Gastrocnemius medialis (tissue), 4 donors: ENCODE measurements at regions not wholly inside any gene's neighbourhood (a gene's known extent, or its start where the extent isn't known, plus 50 kb on each side); places are given as distances from the start of the nearest gene placed in this dataset.

ENCODE experiments used
- ATAC-seq, 2 donors: fragments of 150-250 bp; one replicate each; pipeline ENCODE4 v1.9.1; 2016
- DNase-seq, 2 donors: peaks; one replicate each; pipeline ENCODE4 v3.0.0-alpha.2; 2019
- H3K27ac ChIP-seq, 4 donors: fragments of 200-600 bp; sonication (generic); 1 replicate in 1 of 4; 2 replicates in 3 of 4; pipeline ENCODE4 v1.5.1; 2016 to 2018; ENCODE audit warnings: mild to moderate bottlenecking in 2 of 4, moderate library complexity in 1 of 4
- H3K27me3 ChIP-seq, 3 donors: fragments of 200-600 bp; sonication (generic) in 2 of 3; 1 replicate in 1 of 3; 2 replicates in 2 of 3; pipeline versions ENCODE4 v1.5.1 to v1.6.0; 2016 to 2019; ENCODE audit warnings: mild to moderate bottlenecking in 1 of 3, moderate library complexity in 1 of 3
- H3K36me3 ChIP-seq, 2 donors: fragments of 200-600 bp; sonication (generic) in 1 of 2; one replicate each; pipeline ENCODE4 v1.5.1; 2017 to 2018
- H3K4me1 ChIP-seq, 2 donors: fragments of 200-600 bp; sonication (generic) in 1 of 2; one replicate each; pipeline ENCODE4 v1.5.1; 2016 to 2017; ENCODE audit warnings: mild to moderate bottlenecking in 2 of 2
- H3K4me3 ChIP-seq, 4 donors: fragments of 200-600 bp; sonication (generic) in 3 of 4; 1 replicate in 1 of 4; 2 replicates in 3 of 4; pipeline ENCODE4 v1.5.1; 2016 to 2019; ENCODE audit warnings: mild to moderate bottlenecking in 2 of 4
- H3K9me3 ChIP-seq, 3 donors: fragments of 200-600 bp; sonication (generic) in 2 of 3; 1 replicate in 1 of 3; 2 replicates in 2 of 3; pipeline ENCODE4 v1.5.1; 2016 to 2019
- POLR2A ChIP-seq, 2 donors: fragments of 450-650 bp; IDR thresholded peaks; one replicate each; pipeline ENCODE4 v1.6.1; 2017; ENCODE audit warnings: antibody characterized with exemption in 2 of 2, mild to moderate bottlenecking in 2 of 2, moderate library complexity in 2 of 2
- in situ Hi-C, 4 donors: fragments of 200-750 bp; cut with MboI; loops; one replicate each; pipeline versions ENCODE4 v1.15.0 to v1.8.0; 2017; ENCODE audit warnings: low sequenced_read_pairs in 4 of 4
- intact Hi-C: fragments of 100-400 bp; cut with DNase I; formaldehyde crosslinking; loops from one replicate; pipeline ENCODE4 v1.15.1; 2023; ENCODE audit warnings: low total_unique reads
- TF ChIP-seq, protein P1 (sequence below), 5 experiments: fragments of 450-650 bp in 3 of 5; fragments of 200-600 bp in 2 of 5; sonication (generic) in 2 of 5; IDR thresholded peaks in 4 of 5; conservative IDR thresholded peaks in 1 of 5; 1 replicate in 4 of 5; 2 replicates in 1 of 5; pipeline ENCODE4 v1.5.1; 2016 to 2019; ENCODE audit warnings: antibody characterized with exemption in 5 of 5, mild to moderate bottlenecking in 3 of 5, moderate library complexity in 3 of 5

- Histone ChIP-seq H3K36me3 (no peaks in the 10 kb centered on the region), H3K4me1 (peaks cover 5 to 43% of the 10 kb centered on the region in 2 donors), H3K4me3 (no peak overlapping the region), H3K9me3 (no peaks in the 10 kb centered on the region), H3K27me3 (no peaks in the 10 kb centered on the region), H3K27ac (no peak overlapping the region)
- DNase-seq (no peak), ATAC-seq (no peak)
- in situ Hi-C loops (no loop called here), intact Hi-C loops (no loop called here)
- no peak for TF ChIP-seq POLR2A (IDR thresholded peaks at IDR 0.05)
- TF ChIP-seq, protein P1, sequence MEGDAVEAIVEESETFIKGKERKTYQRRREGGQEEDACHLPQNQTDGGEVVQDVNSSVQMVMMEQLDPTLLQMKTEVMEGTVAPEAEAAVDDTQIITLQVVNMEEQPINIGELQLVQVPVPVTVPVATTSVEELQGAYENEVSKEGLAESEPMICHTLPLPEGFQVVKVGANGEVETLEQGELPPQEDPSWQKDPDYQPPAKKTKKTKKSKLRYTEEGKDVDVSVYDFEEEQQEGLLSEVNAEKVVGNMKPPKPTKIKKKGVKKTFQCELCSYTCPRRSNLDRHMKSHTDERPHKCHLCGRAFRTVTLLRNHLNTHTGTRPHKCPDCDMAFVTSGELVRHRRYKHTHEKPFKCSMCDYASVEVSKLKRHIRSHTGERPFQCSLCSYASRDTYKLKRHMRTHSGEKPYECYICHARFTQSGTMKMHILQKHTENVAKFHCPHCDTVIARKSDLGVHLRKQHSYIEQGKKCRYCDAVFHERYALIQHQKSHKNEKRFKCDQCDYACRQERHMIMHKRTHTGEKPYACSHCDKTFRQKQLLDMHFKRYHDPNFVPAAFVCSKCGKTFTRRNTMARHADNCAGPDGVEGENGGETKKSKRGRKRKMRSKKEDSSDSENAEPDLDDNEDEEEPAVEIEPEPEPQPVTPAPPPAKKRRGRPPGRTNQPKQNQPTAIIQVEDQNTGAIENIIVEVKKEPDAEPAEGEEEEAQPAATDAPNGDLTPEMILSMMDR (IDR thresholded peaks at IDR 0.05 in 4 of 5, conservative IDR thresholded peaks at IDR 0.05 in 1 of 5), result no peak
Observed at GRCh38 chr17:77358801-77359200, 218.0 kb downstream of the SEC14L1 start.

DNA sequence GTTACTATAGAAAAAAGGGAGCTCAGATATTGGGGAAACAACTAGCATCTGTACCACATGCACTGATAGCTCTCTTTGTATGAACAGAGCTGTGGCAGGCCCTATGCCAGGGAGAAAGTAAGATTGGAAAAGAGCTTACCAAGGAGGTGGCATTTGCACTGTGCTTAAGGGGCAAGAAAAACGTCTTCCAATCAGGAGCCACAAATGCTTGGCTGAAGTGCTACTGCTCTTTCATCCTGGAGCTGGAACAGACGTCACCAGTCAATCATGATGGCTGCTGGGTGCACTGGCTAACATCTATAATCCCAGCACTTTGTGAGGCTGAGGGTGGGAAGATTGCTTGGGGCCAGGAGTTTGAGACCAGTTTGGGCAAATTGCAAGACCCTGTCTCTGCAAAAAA, 218.5 kb downstream of the SEC14L1 start:
- Histone ChIP-seq H3K9me3 (no peaks in the 10 kb centered on the region), H3K27me3 (no peaks in the 10 kb centered on the region), H3K27ac (no peak overlapping the region), H3K4me3 (no peak overlapping the region), H3K4me1 (peaks cover 9 to 47% of the 10 kb centered on the region in 2 donors), H3K36me3 (no peaks in the 10 kb centered on the region)
- in situ Hi-C loops, result no loop called here
- no peak for TF ChIP-seq POLR2A (IDR thresholded peaks at IDR 0.05)
- TF ChIP-seq, protein P1 (IDR thresholded peaks at IDR 0.05 in 4 of 5, conservative IDR thresholded peaks at IDR 0.05 in 1 of 5), result no peak
- intact Hi-C loops, result no loop called here
- DNase-seq, result no peak
- ATAC-seq, result no peak

- Histone ChIP-seq H3K4me1 (peaks cover 33 to 56% of the 10 kb centered on the region in 2 donors), H3K27me3 (no peaks in the 10 kb centered on the region), H3K4me3 (no peak overlapping the region), H3K27ac (peak overlapping the region in 1 of 4 donors; percentile 51), H3K9me3 (no peaks in the 10 kb centered on the region), H3K36me3 (no peaks in the 10 kb centered on the region)
- intact Hi-C loops, result no loop called here
- ATAC-seq, result no peak
- in situ Hi-C loops, result no loop called here
- TF ChIP-seq, protein P1 (IDR thresholded peaks at IDR 0.05 in 4 of 5, conservative IDR thresholded peaks at IDR 0.05 in 1 of 5), result no peak
- no peak for TF ChIP-seq POLR2A (IDR thresholded peaks at IDR 0.05)
- DNase-seq, result no peak
Observed at GRCh38 chr17:77361986-77362620, 221.3 kb downstream of the SEC14L1 start.

DNA sequence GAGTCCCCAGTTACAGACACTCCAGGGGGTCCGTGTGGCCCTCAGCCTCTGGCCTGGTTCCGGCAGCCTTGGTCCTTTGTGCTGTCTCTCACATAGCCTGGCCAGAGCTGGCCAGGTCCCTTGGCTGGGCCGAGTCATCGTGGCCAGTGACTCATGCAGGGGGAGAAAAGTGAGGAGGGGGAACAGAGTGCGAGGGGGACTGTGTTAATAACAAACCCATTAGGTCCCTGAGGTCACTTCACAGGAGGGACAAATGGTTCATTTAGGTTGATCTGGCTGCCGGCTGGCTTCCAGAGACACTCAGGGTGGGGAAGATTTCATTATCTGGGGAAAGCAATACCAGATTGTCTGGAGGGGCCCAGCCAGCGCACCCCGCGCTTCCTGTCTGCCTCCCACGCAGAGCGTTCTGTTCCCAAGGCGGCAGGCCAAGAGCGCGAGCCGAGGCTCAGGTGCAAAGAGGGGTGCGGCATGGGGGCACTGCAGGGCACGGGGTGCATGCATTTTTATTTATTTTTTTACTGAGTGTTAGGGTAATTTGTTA, 223.1 kb downstream of the SEC14L1 start:
- no peaks in the 10 kb centered on the region for H3K9me3 ChIP-seq
- ATAC-seq, result no peak
- H3K36me3 ChIP-seq, result no peaks in the 10 kb centered on the region
- in situ Hi-C loops, result no loop called here
- H3K27me3 ChIP-seq, result no peaks in the 10 kb centered on the region
- H3K4me3 ChIP-seq, result no peak overlapping the region
- no peak for DNase-seq
- TF ChIP-seq, protein P1 (IDR thresholded peaks at IDR 0.05 in 4 of 5, conservative IDR thresholded peaks at IDR 0.05 in 1 of 5), result no peak
- TF ChIP-seq POLR2A (IDR thresholded peaks at IDR 0.05), result no peak
- H3K27ac ChIP-seq, result peak overlapping the region; percentile 10 to 98 (median 88)
- intact Hi-C loops, result no loop called here
- peaks cover 34 to 48% of the 10 kb centered on the region in 2 donors for H3K4me1 ChIP-seq
